ENCODE measurements at regions not wholly inside any gene's neighbourhood (a gene's known extent, or its start where the extent isn't known, plus 50 kb on each side); places are given as distances from the start of the nearest gene placed in this dataset.
"Not testable (repeated sequence)": the region's sequence is repeated elsewhere in the genome, so short reads cannot be mapped to it uniquely, and the experiment has no call there.

DNA sequence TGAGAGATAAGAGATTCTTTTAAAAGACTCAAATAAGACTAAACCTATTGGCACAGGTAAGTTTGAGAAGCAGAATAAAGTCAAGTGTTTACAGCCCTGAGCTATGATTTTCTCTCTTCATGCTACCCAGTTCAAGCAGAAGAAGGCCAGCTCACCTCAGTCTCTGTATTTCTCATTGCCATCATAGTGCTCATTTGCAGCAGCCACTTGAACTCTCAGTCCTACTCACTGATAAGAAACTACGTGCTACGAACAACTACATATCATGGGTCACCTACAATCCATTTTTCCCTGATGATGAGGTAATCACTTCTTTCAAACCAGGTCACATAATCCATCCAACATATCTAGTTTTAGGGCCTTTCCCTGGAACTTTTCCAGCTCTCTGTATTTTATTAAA is 617.5 kb downstream of the JRKL start:
- Histone ChIP-seq H3K79me2 (ENCODE audit: insufficient read depth, low read length) (no peaks in the 10 kb centered on the region), H3K9me3 (ENCODE audit: insufficient read depth, low read length) (no peaks in the 10 kb centered on the region), H3K9ac (ENCODE audit: low read length) (no peak overlapping the region), H3K9me2 (replicated peaks; ENCODE audit: insufficient read depth, low read length) (no peaks in the 10 kb centered on the region), H3K4me3 (ENCODE audit: insufficient read depth, low read length, poor library complexity, severe bottlenecking) (no peak overlapping the region), H3K36me3 (ENCODE audit: low read length) (no peaks in the 10 kb centered on the region), H3K4me2 (ENCODE audit: low read depth, low read length, poor library complexity, severe bottlenecking) (no peak overlapping the region), H3K27me3 (ENCODE audit: low read length) (no peaks in the 10 kb centered on the region), H2AFZ (ENCODE audit: low read depth, low read length, severe bottlenecking) (no peak overlapping the region), H4K20me1 (ENCODE audit: low read depth, low read length) (no peaks in the 10 kb centered on the region), H3K27ac (ENCODE audit: low read depth, low read length) (no peak overlapping the region), H3F3A (ENCODE audit: insufficient read depth) (no peaks in the 10 kb centered on the region)
- TF ChIP-seq EZH2phosphoT487 (conservative IDR thresholded peaks at IDR 0.05; ENCODE audit: low read length): no peak
- TF ChIP-seq, protein P1, sequence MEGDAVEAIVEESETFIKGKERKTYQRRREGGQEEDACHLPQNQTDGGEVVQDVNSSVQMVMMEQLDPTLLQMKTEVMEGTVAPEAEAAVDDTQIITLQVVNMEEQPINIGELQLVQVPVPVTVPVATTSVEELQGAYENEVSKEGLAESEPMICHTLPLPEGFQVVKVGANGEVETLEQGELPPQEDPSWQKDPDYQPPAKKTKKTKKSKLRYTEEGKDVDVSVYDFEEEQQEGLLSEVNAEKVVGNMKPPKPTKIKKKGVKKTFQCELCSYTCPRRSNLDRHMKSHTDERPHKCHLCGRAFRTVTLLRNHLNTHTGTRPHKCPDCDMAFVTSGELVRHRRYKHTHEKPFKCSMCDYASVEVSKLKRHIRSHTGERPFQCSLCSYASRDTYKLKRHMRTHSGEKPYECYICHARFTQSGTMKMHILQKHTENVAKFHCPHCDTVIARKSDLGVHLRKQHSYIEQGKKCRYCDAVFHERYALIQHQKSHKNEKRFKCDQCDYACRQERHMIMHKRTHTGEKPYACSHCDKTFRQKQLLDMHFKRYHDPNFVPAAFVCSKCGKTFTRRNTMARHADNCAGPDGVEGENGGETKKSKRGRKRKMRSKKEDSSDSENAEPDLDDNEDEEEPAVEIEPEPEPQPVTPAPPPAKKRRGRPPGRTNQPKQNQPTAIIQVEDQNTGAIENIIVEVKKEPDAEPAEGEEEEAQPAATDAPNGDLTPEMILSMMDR (IDR thresholded peaks at IDR 0.05; ENCODE audit: insufficient read depth, low read length, poor library complexity, severe bottlenecking): no peak

DNA sequence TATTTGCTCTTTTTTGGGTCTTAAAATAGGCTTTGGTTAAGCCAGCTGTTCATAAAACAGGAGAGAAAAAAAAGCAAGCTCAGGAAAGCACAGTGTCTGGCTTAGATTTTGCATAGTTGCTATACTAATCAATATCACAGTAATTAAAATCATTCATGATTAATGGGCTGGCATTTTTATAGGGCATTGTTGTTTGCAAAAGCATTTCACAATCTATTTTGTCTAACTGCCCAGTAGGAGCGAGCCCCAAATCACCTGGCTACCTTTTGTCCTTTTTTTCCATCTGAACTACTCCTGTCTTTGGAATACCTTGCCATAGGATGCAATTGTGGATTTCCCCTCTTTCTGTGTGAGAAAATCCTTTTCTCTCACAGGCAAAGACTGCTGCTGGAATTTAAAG is 619.8 kb downstream of the JRKL start:
- no peaks in the 10 kb centered on the region for H3K79me2 ChIP-seq (ENCODE audit: insufficient read depth, low read length)
- TF ChIP-seq EZH2phosphoT487 (conservative IDR thresholded peaks at IDR 0.05; ENCODE audit: low read length): no peak
- TF ChIP-seq, protein P1 (IDR thresholded peaks at IDR 0.05; ENCODE audit: insufficient read depth, low read length, poor library complexity, severe bottlenecking): no peak
- H3K9me3 ChIP-seq (ENCODE audit: insufficient read depth, low read length): no peaks in the 10 kb centered on the region
- H3K36me3 ChIP-seq (ENCODE audit: low read length): no peaks in the 10 kb centered on the region
- no peak overlapping the region for H3K4me3 ChIP-seq (ENCODE audit: insufficient read depth, low read length, poor library complexity, severe bottlenecking)
- H3K27me3 ChIP-seq (ENCODE audit: low read length): no peaks in the 10 kb centered on the region
- H3K9me2 ChIP-seq (replicated peaks; ENCODE audit: insufficient read depth, low read length): no peaks in the 10 kb centered on the region
- H2AFZ ChIP-seq (ENCODE audit: low read depth, low read length, severe bottlenecking): no peak overlapping the region
- H3F3A ChIP-seq (ENCODE audit: insufficient read depth): no peaks in the 10 kb centered on the region
- no peaks in the 10 kb centered on the region for H4K20me1 ChIP-seq (ENCODE audit: low read depth, low read length)
- H3K9ac ChIP-seq (ENCODE audit: low read length): no peak overlapping the region
- H3K4me2 ChIP-seq (ENCODE audit: low read depth, low read length, poor library complexity, severe bottlenecking): no peak overlapping the region
- no peak overlapping the region for H3K27ac ChIP-seq (ENCODE audit: low read depth, low read length)

DNA sequence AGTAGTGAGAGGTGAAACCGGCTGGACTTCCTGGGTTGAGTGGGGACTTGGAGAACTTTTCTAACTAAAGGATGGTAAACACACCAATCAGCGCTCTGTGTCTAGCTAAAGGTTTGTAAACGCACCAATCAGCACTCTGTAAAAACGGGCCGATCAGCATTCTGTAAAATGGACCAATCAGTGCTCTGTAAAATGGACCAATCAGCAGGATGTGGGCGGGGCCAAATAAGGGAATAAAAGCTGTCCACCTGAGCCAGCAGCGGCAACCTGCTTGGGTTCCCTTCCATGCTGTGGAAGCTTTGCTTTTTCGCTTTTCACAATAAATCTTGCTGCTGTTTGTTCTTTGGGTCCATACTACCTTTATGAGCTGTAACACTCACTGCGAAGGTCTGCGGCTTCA is 621.2 kb downstream of the JRKL start:
- not testable (repeated sequence) for H3K27me3 ChIP-seq (ENCODE audit: low read length); H3K9me2 ChIP-seq (replicated peaks; ENCODE audit: insufficient read depth, low read length)

DNA sequence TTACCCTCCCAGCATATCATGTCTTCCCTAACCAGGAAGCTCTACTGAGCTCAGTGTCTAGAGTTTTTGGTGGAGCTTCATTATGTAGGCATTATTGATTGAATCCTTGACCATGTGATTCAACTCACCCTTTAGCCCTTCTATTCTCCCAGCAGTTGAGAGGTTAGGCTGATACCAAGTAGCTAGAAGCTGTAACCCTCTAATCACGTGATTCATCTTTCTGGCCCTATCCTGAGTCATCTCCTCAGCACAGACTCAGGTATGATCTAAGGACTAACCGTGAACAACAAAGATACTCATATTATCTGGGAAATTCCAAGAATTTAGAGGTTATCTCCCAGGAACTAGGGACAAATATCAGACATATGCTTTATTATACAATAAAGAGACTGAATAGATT is 625.5 kb downstream of the JRKL start:
- no peaks in the 10 kb centered on the region for H3F3A ChIP-seq (ENCODE audit: insufficient read depth)

More for the DNA sequence above, 621.2 kb downstream of the JRKL start:
- H3K9me3 ChIP-seq (ENCODE audit: insufficient read depth, low read length); H3K27ac ChIP-seq (ENCODE audit: low read depth, low read length); H3K4me2 ChIP-seq (ENCODE audit: low read depth, low read length, poor library complexity, severe bottlenecking); H3K4me3 ChIP-seq (ENCODE audit: insufficient read depth, low read length, poor library complexity, severe bottlenecking); H3K79me2 ChIP-seq (ENCODE audit: insufficient read depth, low read length); H3K36me3 ChIP-seq (ENCODE audit: low read length); H4K20me1 ChIP-seq (ENCODE audit: low read depth, low read length); H3F3A ChIP-seq (ENCODE audit: insufficient read depth); H2AFZ ChIP-seq (ENCODE audit: low read depth, low read length, severe bottlenecking); H3K9ac ChIP-seq (ENCODE audit: low read length): not testable (repeated sequence)

More for the DNA sequence above, 625.5 kb downstream of the JRKL start:
- Histone ChIP-seq H3K9ac (ENCODE audit: low read length) (no peak overlapping the region), H3K79me2 (ENCODE audit: insufficient read depth, low read length) (no peaks in the 10 kb centered on the region), H3K4me2 (ENCODE audit: low read depth, low read length, poor library complexity, severe bottlenecking) (no peak overlapping the region), H2AFZ (ENCODE audit: low read depth, low read length, severe bottlenecking) (no peak overlapping the region), H3K36me3 (ENCODE audit: low read length) (no peaks in the 10 kb centered on the region), H3K9me2 (replicated peaks; ENCODE audit: insufficient read depth, low read length) (no peaks in the 10 kb centered on the region), H3K27me3 (ENCODE audit: low read length) (no peaks in the 10 kb centered on the region), H4K20me1 (ENCODE audit: low read depth, low read length) (no peaks in the 10 kb centered on the region), H3K9me3 (ENCODE audit: insufficient read depth, low read length) (no peaks in the 10 kb centered on the region), H3K27ac (ENCODE audit: low read depth, low read length) (no peak overlapping the region), H3K4me3 (ENCODE audit: insufficient read depth, low read length, poor library complexity, severe bottlenecking) (no peak overlapping the region)
- no peak for TF ChIP-seq EZH2phosphoT487 (conservative IDR thresholded peaks at IDR 0.05; ENCODE audit: low read length)
- TF ChIP-seq, protein P1 (IDR thresholded peaks at IDR 0.05; ENCODE audit: insufficient read depth, low read length, poor library complexity, severe bottlenecking): no peak
